GM19043 (cell line): ENCODE measurements at regions not wholly inside any gene's neighbourhood (a gene's known extent, or its start where the extent isn't known, plus 50 kb on each side); places are given as distances from the start of the nearest gene placed in this dataset.
"Not testable (repeated sequence)": the region's sequence is repeated elsewhere in the genome, so short reads cannot be mapped to it uniquely, and the experiment has no call there.

Experiments used
- ATAC-seq: cut with Tn5 transposase; IDR thresholded peaks from one replicate; pipeline ENCODE4 v1.9.1; 2021; ENCODE audit warnings: low read depth; ENCODE audit not compliant: unreplicated experiment

DNA sequence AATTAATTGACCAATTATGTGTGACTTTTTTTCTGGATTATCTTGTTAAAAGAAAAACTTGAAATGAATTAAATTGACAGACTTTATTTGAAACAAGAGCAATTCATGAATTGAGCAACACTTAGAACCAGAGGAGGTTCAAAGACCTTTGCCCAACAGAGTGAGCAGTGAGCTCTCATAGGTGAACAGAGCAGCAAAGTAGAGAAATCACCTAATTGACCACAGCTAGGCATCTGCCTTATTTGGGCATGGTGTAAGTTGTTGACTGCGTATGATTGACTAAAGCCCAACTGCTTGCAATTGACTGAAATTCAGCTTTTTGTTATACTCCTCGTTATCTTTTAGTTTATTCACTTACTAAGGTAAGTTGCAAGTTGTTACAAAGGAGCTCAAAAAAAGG is 1216.0 kb upstream of the ALCAM start:
- no peak for ATAC-seq

DNA sequence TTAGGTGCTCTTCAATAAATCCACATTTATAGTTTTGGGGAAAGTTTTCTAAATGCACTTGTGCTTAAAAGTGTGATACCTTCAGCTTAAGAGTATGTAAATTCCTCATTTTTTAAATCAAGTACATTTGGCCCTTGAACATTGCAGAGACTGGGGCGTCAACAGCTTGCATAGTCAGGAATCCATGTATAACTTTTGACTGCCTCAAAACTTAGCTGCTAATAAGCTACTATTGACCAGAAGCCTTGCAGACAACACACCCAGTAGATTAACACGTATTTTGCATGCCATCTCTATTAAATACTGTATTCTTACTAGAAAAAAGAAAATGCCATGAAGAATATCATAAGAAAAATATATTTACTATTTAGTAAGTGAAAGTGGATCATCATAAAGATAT is 1211.8 kb upstream of the ALCAM start:
- ATAC-seq = no peak

DNA sequence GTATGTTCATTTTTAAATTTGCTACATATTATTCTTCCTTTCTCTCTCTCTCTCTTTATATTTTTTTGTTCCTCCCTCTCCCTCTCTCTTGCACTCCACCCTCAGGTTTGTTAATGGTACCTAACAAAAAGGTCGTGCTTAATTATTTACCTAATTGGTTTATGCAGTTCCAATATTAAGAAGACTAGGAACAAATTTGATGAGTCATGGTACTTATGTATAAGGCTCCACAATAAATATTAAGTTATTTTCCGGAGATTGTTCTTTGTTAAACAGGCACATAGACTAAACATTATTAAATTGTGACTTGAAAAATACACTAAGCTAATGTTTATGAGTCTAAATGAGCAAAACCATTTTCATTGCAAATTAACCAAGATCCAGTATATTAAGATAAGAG is 1200.8 kb upstream of the ALCAM start:
- no peak for ATAC-seq

DNA sequence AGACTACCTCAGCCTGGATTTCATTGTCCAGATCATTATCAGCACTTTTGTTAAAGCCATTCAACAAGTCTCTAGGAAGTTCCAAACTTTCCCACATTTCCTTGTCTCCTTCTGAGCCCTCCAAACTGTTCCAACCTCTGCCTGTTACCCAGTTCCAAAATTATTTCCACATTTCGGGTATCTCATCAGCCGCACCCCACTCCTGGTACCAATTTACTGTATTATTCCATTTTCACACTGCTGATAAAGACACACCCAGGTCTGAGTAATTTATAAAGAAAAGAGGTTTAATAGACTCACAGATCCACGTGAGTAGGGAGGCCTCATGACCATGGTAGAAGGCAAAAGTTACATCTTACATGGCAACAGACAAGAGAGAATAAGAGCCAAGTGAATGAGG is 1198.3 kb upstream of the ALCAM start:
- no peak for ATAC-seq

DNA sequence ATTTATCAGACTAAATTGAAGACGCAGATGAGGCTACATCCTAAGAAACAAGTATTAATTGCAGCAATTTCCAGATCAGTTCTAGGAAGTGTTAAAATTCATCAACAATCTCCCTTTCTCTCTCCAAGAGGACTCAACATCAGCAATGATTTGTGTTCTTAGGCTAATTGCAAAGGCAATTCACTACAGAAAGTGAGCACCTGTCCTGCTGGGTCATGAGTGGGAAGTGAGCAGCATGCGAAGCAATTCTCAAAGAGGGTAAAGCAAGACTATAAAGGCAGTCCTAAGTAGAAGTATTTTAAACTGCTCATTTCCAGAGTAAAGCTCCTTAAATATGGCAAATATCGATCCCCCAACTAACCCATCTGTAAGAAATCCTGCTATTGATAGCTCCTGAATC is 1191.0 kb upstream of the ALCAM start:
- ATAC-seq = no peak

DNA sequence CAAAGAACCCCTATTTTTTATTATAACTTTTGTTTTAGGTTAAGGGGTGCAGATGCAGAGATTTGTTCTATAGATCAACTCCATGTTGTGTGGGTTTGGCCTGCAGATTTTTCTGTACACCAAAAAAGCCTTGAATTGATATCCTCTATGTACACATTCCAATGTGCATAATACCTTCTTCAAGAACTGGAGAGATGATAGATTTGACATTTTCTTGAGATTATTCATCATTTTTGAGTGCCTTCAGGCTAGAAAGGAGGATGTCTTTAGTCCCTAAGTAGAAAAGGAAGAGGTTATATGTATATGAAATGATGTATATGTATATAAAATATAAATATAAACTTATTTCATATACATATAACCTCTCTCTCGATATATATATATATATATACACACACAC is 1190.0 kb upstream of the ALCAM start:
- no peak for ATAC-seq

DNA sequence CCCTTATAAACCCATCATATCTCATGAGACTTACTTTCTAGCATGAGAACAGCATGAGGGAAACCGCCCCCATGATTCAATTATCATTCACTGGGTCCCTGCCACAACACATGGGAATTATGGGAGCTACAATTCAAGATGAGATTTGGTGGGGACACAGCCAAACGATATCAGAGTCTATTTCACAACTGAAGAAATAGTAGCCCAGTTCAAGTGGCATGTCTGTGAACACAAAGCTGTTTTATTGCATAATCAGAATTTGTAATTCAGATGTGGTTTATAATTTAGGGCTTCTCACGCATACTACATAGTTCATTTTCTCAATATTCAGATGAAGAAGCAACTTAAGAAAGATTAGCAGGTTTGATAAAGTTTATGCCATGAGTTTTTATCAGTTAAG is 1188.0 kb upstream of the ALCAM start:
- ATAC-seq = no peak

DNA sequence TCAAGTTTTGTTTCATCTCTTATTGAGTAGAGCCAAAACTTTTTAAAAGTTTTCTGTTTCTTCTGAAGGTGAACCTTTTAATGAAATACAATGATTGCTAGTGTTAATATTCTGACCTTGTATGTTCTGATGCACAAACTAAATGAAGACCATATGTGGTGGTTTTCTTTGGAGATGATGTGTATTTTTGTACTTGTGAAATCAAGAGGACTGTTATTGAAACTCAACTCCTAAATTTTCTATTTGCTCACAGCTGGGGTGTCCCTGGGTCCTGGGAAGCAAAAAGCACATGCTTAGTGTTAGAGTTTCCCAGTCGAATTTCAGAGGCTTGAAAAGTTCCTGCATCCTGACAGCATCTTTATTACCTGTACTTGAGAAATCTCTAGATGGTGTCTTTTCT is 1185.8 kb upstream of the ALCAM start:
- no peak for ATAC-seq

DNA sequence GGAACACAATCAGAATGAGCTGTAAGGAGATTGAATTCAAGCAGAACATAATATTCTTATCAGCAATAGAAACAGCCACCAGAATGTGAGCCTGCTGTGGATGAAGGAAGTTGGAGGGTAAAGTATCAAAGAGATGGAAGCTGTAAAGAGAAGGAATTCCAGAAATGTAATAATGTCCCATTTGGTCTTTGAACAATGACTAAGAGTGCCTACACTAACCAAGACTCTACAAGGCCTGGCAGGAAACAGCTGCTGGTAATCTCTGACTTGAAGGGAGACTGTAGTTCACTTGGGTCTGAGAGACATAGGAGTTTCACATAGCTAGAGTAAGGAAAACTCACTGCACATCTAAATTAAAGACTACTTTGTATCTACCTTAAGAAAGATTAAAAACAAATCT is 1176.0 kb upstream of the ALCAM start:
- no peak for ATAC-seq

DNA sequence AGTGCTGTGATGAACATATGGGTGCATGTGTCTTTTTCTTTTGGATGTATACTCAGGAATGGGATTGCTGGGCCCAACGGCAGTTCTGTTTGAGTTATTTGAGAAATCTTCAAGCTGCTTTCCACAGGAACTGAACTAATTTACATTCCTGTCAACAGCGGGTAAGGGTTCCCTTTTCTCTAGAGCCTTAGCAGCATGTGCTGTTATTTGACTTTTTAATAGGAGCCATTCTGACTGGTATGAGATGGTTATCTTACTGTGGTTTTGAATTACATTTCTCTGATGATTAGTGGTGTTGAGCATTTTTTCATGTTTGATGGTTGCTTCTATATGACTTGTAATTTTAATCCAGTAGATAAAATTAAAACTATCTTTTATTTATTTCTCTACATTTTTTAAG is 1168.6 kb upstream of the ALCAM start:
- ATAC-seq = no peak

DNA sequence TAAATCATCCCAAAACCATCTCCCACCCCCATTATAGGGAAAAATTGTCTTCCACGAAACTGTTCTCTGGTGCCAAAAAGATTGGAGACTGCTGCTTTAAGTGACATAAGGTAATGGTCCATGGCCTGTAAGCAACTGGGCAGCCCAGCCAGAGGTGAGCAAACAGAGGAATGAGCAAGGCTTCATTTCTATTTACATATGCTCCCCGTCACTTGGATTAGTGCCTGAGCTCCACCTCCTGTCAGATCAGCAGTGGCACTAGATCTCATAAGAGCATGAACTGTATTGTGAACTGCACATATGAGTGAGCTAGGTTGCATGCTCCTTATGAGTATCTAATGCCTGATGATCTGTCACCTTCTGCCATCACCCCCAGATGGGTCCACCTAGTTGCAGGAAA is 1159.8 kb upstream of the ALCAM start:
- no peak for ATAC-seq

DNA sequence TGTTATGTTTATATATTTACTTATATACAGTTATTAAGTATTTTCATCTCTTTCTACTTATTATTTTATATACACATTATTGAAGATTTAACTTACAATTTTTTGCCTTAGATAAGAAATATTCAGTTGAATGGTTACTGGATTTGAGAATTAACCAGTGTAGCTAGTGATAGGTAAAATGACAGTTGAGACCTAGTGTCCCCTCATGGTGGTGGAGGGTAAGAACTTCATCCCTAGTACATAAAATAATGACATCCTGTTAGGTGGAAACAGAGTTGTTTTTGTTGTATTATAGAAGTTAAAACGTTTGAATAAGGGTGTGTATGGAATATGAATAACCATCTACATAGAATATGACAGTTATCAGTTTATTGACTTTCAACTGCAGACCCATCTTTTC is 1152.4 kb upstream of the ALCAM start:
- ATAC-seq = no peak

DNA sequence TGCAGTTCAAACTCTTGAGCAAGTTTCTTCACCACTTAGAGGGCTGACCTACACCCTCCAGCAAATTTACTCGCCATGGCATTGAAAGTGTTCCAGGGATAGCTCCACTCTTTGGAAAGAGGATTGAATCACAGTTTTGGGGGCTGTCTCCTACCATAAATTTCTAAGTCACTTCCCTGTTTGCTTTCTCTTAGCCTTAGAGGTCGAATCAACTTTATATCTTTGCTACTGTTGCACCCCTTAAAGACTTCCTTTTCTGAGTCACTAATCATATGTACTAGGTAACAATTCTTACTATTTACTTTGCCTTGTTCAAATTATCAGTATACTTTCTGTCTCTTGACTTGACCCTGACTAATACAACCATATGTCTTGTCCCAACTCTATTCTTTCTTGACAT is 1151.8 kb upstream of the ALCAM start:
- ATAC-seq = no peak

DNA sequence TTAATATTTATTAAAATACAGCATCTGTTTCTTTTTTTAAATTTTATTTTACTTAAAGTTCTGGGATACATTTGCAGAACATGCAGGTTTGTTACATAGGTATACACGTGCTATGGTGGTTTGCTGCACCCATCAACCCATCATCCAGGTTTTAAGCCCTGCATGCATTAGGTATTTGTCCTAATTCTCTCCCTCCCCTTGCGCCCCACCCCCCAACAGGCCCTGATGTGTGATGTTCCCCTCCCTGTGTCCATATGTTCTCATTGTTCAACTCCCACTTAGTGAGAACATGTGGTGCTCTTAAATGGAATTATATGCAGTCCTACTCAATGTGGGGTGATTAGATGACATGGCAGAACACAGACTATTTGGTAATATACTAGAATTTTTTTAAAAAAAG is 1147.7 kb upstream of the ALCAM start:
- not testable (repeated sequence) for ATAC-seq

DNA sequence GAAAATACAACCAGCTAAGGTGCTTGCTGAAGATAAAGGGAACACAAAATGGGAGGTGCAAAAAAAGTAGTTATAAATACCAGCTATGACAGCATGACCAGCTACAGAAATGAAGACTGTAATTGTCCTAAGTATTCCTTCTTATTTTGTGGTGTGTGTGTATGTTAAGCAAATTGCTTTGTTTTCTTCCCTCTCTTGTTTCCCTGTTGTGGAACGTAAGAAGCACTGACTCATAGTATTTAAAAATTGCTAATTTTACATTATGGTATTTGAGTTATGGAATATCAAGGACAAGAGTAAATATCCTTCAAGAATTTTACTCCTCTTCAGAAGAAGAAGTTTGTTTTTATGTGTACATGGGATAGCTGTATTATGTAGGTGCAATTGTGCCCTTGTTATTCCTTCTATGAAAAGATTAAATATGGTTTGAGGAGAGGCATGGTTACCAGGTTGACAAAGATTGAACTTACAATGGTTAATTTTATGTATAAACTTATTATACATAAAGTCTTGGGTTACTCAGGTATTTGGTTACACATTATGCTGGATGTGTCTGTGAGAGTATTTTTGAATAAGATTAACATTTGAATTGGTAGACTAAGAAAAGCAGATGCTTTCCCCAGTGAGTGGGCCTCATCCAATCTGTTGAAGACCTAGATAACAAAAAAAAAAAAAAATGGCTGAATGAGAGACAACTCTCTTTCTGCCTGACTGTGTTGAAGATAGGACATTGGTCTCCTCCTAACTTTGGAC is 1132.1 kb upstream of the ALCAM start:
- ATAC-seq = no peak

DNA sequence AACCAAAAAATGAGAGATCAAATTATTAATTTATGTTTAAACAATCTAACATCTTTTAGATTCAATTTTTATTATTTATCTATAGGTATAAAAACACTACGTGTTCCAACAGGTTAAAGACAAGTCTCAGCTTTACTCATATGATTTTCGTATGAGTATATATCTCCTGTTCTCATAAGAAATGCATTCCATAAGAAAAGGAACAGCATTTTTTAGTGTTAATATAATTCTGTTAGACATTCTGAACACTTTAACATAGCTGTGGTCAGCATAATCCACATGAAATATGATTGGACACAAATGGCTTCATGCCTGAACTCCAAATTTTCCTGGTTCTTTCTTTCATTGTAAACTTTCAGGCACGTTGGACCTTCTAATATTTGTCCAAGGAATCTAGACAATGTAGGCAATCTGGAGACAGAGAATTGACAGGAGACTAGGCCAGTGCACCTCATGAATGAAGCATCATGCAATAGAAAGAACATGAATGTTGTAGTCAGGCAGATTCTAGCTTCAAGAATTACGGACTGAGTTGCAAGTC is 1122.0 kb upstream of the ALCAM start:
- no peak for ATAC-seq

DNA sequence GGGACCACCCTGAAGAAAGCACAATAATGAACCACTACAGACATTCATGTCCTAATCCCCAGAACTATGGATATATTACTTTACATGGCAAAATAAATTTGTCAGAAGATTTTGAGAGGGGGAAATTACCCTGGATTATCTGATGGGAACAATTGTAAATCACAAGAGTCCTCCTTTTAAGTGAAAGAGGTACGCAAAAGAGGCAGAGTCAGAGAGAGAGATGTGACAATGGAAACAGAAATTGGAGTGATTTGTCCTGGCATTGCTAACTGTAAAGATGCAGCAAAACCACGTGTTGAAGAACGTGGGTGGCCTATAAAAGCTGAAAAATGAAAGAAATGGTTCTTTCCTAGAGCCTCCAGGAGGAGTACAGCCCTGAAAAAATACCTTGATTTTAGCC is 1121.4 kb upstream of the ALCAM start:
- no peak for ATAC-seq

DNA sequence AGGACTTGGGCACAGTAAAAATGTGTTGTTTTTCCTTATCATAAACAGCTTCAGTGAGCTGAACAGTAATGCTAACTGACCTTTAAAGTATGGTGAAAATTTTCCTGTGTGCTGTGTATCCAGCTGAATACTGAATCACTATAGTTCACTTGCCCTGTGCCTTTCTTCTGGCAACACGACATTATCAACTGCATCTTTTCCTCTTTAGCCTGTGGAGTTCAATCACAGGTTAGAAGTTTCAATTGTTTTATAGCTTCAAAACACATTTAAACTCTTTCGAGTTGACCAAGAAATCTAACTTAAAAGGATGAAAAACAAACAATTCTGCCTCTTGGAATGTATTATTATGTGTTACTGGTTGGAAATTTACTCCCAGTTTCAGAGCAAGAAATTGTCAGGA is 1120.7 kb upstream of the ALCAM start:
- no peak for ATAC-seq

DNA sequence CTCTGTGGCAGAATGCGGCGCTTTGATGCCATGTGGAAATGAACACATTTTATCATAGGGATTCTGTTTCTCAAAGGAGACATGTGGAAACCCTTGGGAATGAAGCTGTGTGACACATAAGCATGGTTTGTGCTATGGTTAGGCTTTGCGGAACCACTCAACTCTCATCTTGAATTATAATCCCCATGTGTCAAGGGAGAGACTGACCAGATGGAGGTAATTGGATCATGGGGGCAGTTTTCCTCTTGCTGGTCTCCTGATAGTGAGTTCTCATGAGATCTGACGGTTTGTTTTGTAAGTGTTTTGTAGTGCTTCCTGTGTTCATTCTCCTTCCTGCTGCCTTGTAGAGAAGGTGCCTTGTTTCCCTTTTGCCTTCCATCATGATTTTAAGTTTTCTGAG is 1109.2 kb upstream of the ALCAM start:
- no peak for ATAC-seq

DNA sequence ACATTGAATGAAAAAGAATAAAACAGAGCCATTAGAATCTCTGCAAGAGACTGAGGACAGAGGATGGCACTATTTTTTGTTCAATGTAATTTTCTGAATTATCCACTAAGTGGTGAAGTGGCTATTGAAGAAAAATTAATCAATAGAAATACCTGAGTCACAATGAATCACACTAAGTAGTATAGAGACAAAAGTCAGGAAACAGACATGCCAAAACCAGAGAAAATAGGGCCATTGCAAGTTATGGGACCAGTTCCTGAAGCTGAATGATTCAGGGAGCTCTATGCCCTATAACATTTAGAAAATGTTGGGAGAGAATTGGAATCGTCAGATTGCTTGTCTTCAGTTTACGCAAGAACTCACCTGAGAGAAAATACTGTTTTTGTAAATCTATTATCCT is 1103.2 kb upstream of the ALCAM start:
- ATAC-seq = no peak

DNA sequence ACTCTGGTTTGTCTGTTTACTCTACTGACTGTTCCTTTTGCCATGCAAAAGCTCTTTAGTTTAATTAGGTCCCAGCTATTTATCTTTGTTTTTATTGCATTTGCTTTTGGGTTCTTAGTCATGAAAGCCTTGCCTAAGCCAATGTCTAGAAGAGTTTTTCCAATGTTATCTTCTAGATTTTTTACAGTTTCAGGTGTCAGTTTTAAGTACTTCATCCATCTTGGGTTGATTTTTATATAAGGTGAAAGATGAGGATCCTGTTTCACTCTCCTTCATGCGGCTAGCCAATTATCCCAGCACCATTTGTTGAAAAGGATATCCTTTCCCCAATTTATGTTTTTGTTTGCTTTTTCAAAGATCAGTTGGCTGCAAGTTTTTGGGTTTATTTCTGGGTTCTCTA is 1100.5 kb upstream of the ALCAM start:
- not testable (repeated sequence) for ATAC-seq

DNA sequence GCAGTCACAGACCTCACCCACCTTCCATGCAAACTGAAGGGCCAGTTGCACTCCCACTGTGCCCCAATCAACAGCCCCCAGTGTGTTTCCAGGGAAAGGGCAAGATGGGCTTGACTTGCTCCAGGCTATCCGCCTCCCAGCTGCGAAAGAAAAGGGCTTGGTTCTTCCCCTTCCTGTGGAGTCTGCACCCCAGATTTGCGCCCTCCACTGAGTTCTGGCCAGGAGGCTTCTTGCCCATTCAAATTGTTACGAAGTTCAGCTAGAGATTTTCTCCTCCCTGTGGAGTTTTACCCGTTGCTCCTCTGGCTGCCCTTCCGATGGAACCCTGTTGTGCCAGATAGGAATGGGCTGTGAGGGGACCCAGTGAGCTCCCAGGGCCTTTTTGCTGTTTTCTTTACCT is 1096.9 kb upstream of the ALCAM start:
- ATAC-seq = no peak
